Fibroblast of lung (primary cell): ENCODE measurements at regions not wholly inside any gene's neighbourhood (a gene's known extent, or its start where the extent isn't known, plus 50 kb on each side); places are given as distances from the start of the nearest gene placed in this dataset.

Source experiments
- DNase-seq, 2 donors: peaks; one replicate each; pipeline versions ENCODE4 v3.0.0 to v3.0.0-alpha.2; 2010; ENCODE audit warnings: low read depth in 2 of 2
- H2AFZ ChIP-seq: 2 replicates; pipeline ENCODE4 v1.5.1; 2012; ENCODE audit warnings: low read length, control low read depth, inconsistent platforms
- H3K27ac ChIP-seq: 2 replicates; pipeline ENCODE4 v1.5.1; 2011; ENCODE audit warnings: low read length, control low read depth; ENCODE audit not compliant: insufficient read depth
- H3K27me3 ChIP-seq: 2 replicates; pipeline ENCODE4 v1.5.1; 2011; ENCODE audit warnings: mild to moderate bottlenecking, low read length; ENCODE audit not compliant: control insufficient read depth, insufficient read depth
- H3K36me3 ChIP-seq: 2 replicates; pipeline ENCODE4 v1.5.1; 2011; ENCODE audit warnings: low read length; ENCODE audit not compliant: control insufficient read depth, insufficient read depth
- H3K4me1 ChIP-seq: 2 replicates; pipeline ENCODE4 v1.5.1; 2011; ENCODE audit warnings: low read length; ENCODE audit not compliant: control insufficient read depth, insufficient read depth; ENCODE audit errors: extremely low read depth
- H3K4me2 ChIP-seq: 2 replicates; pipeline ENCODE4 v1.5.1; 2011; ENCODE audit warnings: low read length, control low read depth; ENCODE audit not compliant: insufficient read depth; ENCODE audit errors: extremely low read depth
- H3K4me3 ChIP-seq, 4 experiments: fragments of 200-600 bp in 1 of 4; sonication (generic) in 1 of 4; replicated peaks in 1 of 4; 2 replicates each; pipeline ENCODE4 v1.5.1; 2011 to 2016; ENCODE audit warnings: low read length in 4 of 4, low read depth in 3 of 4, mild to moderate bottlenecking in 3 of 4, control low read depth in 2 of 4, inconsistent platforms in 1 of 4, mixed read lengths in 1 of 4; ENCODE audit not compliant: insufficient read depth in 1 of 4; ENCODE audit errors: control extremely low read depth in 1 of 4
- H3K79me2 ChIP-seq: 2 replicates; pipeline ENCODE4 v1.5.1; 2012; ENCODE audit warnings: mild to moderate bottlenecking, low read length, inconsistent platforms; ENCODE audit not compliant: control insufficient read depth, insufficient read depth
- H3K9ac ChIP-seq: 2 replicates; pipeline ENCODE4 v1.5.1; 2011; ENCODE audit warnings: mild to moderate bottlenecking, low read length, control low read depth; ENCODE audit not compliant: insufficient read depth
- H3K9me3 ChIP-seq: 2 replicates; pipeline ENCODE4 v1.5.1; 2012; ENCODE audit warnings: low read depth, low read length; ENCODE audit not compliant: control insufficient read depth, insufficient read depth
- H4K20me1 ChIP-seq: 2 replicates; pipeline ENCODE4 v1.5.1; 2011; ENCODE audit warnings: low read length; ENCODE audit not compliant: control insufficient read depth, insufficient read depth; ENCODE audit errors: extremely low read depth
- CTCF ChIP-seq, 2 donors: IDR thresholded peaks in 1 of 2; conservative IDR thresholded peaks in 1 of 2; 1 replicate in 1 of 2; 2 replicates in 1 of 2; pipeline ENCODE4 v1.5.1; 2011 to 2012; ENCODE audit warnings: low read length in 2 of 2, control low read depth in 1 of 2, inconsistent platforms in 1 of 2, low read depth in 1 of 2, mild to moderate bottlenecking in 1 of 2
- EZH2 ChIP-seq: IDR thresholded peaks from 2 replicates; pipeline ENCODE4 v1.5.1; 2012; ENCODE audit warnings: low read length, control low read depth, mild to moderate bottlenecking; ENCODE audit errors: missing control alignments

- no peaks in the 10 kb centered on the region for H3K27me3 ChIP-seq
- no peaks in the 10 kb centered on the region for H3K9me3 ChIP-seq
- TF ChIP-seq CTCF (conservative IDR thresholded peaks at IDR 0.05 in 1 of 2, IDR thresholded peaks at IDR 0.05 in 1 of 2; ENCODE audit: low read depth in 1 of 2, low read length in 2 of 2) (no peak), EZH2 (no peak)
- no peaks in the 10 kb centered on the region for H3K79me2 ChIP-seq
- H3K4me1 ChIP-seq = no peaks in the 10 kb centered on the region
- H3K27ac ChIP-seq = no peak overlapping the region
- H2AFZ ChIP-seq = no peak overlapping the region
- DNase-seq = no peak
- H3K36me3 ChIP-seq = no peaks in the 10 kb centered on the region
- H4K20me1 ChIP-seq = no peaks in the 10 kb centered on the region
- no peak overlapping the region for H3K9ac ChIP-seq
- H3K4me2 ChIP-seq = no peak overlapping the region
- no peak overlapping the region for H3K4me3 ChIP-seq
Observed at GRCh38 chr4:52241916-52242315, 190.8 kb downstream of the SPATA18 start.

GRCh38 chr4:52243367-52243766 is 192.3 kb downstream of the SPATA18 start:
- Histone ChIP-seq H3K27ac (no peak overlapping the region), H2AFZ (no peak overlapping the region), H3K79me2 (no peaks in the 10 kb centered on the region)

GRCh38 chr4:52244103-52244775 is 193.1 kb downstream of the SPATA18 start:
- no peaks in the 10 kb centered on the region for H3K4me1 ChIP-seq
- no peaks in the 10 kb centered on the region for H3K79me2 ChIP-seq
- no peak overlapping the region for H2AFZ ChIP-seq
- no peak overlapping the region for H3K4me2 ChIP-seq
- H3K9me3 ChIP-seq = no peaks in the 10 kb centered on the region
- H3K4me3 ChIP-seq = no peak overlapping the region
- no peak for DNase-seq
- H3K27ac ChIP-seq = no peak overlapping the region
- TF ChIP-seq EZH2 (no peak), CTCF (conservative IDR thresholded peaks at IDR 0.05 in 1 of 2, IDR thresholded peaks at IDR 0.05 in 1 of 2; ENCODE audit: low read depth in 1 of 2, low read length in 2 of 2) (no peak)
- no peaks in the 10 kb centered on the region for H3K27me3 ChIP-seq
- no peaks in the 10 kb centered on the region for H3K36me3 ChIP-seq
- no peak overlapping the region for H3K9ac ChIP-seq
- H4K20me1 ChIP-seq = no peaks in the 10 kb centered on the region

More at GRCh38 chr4:52243367-52243766, 192.3 kb downstream of the SPATA18 start:
- TF ChIP-seq EZH2 = no peak
- Histone ChIP-seq H4K20me1 (no peaks in the 10 kb centered on the region), H3K36me3 (no peaks in the 10 kb centered on the region), H3K4me1 (no peaks in the 10 kb centered on the region), H3K4me3 (no peak overlapping the region), H3K27me3 (no peaks in the 10 kb centered on the region), H3K9me3 (no peaks in the 10 kb centered on the region), H3K9ac (no peak overlapping the region), H3K4me2 (no peak overlapping the region)
- DNase-seq = no peak
